A172 (cell line): ENCODE measurements at regions not wholly inside any gene's neighbourhood (a gene's known extent, or its start where the extent isn't known, plus 50 kb on each side); places are given as distances from the start of the nearest gene placed in this dataset.
"Not testable (repeated sequence)": the region's sequence is repeated elsewhere in the genome, so short reads cannot be mapped to it uniquely, and the experiment has no call there.

ENCODE experiments used
- DNase-seq: peaks from one replicate; pipeline ENCODE4 v3.0.0-alpha.2; 2015; ENCODE audit warnings: low spot score

DNA sequence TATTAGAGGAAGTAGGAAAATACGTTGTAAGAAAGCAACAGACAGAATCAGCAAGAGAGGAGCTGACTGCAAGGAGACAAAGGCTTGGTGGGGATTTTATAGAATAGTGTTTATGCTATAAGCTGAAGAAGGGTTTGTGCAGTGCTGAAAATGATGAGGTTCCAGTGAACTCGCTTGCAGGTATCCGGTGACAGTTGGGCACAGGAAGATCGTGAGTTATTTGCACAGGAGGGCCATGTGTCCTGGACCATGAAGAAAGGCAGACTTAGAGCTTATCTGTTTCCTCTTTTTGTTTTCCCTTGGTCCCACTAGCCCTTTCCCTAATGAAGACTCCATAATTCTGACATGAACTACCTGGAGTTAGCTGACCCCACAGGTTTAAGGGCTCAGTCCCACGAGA lies 61.4 kb downstream of the NXNL2 start:
- DNase-seq, result no peak

DNA sequence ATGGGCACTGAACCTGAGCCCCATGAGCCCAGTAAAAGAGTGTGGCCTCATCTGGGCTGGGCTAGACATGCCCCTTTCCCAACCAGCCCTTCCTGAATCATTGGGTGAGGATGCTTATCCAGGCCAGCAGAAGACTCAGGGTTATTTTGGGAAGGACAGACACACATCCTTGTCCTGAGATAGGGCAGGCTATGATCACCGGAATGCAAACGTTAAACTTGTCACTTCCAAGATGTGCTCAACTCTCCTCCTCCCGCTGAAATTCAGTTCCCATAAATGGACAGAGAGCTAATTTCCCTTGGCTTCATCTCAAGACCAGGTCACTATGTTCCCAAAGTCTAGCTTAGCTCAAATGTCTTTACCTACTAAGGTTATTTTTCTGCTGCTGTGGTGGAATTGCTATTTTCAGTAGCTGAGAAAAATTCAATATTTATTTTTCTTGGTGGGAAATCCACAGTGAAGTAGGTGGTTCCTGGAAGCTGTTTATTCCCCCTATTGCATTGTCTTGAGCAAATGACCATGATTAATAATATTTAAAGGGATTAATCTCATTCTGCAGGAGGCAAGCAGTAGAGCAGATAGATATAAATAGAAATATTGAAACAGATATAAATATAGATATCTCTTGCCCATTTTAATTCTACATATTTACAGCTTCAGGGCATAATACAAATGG lies 70.0 kb downstream of the NXNL2 start:
- DNase-seq, result no peak

DNA sequence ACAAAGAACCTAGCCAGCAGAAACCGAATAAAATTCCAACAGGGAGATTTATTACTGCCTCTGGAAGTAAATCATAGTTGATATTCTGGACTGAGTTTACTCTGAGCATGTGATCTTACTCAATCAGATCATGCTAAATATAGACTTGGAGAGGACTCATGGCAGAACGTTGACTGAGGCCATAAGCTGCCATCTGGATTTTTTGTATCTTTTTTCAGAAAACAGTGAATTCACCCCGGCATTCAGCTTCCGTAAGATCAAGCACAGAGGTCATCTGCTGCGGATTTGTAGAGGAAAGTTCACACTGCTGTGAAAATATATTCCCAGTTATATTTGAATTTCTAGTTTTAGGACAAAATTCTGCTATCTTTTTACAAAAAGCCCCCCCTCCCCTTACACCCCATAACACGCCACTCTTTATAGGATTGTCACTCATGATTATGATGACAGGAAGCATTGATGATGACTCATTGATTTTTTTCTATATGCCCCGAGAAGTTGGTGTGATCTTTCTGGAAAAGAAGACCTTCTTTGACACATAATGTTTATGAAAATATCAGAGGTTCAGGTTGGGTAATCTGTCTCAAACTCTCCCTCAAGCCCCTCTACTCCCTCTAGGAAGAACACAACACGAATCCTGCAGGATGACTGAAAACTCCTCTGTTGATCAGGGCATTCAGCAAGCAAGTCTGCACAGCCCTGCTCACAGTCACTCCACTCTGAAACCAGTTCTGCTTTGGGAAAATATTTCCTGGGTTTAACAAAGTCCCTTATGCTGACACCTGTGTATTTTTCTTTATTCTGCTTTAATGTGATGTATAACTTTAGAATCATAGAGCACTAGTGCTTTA lies 70.8 kb downstream of the NXNL2 start:
- no peak for DNase-seq

DNA sequence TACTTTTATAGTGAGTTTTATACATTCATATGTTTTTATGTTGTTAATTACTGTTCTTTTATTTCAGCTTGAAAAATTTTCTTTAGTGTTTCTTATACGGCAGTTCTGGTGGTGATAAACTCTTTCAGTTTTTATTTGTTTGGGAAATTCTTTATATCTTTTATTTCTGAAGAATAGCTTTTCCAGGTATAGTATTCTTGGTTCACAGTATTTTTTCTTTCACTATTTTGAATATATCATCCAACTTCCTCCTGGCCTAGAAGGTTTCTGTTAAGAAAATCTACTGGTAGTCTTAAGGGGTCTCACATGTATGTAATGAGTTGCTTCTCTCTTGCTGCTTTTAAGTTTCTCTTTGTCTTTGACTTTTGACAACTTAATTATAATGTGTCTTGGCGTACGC lies 79.4 kb downstream of the NXNL2 start:
- no peak for DNase-seq

DNA sequence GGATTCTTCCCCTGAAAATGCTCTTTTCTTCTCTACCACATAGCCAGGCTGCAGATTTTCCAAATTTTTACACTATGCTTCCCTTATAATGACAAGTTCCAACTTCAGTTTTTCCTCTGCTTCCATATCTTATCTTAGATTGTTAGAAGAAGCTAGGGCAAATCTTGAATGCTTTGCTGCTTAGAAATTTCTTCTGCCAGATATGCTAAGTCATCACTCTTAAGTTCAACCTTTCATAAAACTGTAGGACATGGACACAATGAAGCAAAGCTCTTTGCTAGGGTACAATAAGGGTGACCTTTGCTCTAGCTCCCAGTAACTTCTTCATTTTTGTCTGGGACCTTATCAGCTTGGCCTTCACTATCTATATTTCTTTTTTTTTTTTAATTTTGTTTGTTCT lies 88.7 kb downstream of the NXNL2 start:
- DNase-seq, result no peak

DNA sequence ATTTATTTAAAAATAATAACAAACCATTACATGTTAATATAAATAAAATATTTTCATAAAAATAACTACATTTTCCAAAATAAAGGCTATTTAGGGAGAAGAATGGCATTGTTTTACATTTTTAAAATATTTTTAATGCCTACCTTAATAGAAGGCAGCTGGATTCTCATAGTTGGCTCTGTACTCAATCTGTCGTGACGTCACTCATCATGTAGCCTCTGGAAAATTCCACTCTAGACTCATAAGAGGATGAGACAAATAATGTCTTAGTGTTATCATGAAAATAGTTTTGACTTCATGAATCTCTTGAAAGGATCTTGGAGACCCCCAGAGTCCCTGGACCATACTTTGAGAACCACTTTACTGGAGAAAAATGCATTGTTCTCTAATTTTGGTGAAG lies 93.1 kb downstream of the NXNL2 start:
- no peak for DNase-seq

DNA sequence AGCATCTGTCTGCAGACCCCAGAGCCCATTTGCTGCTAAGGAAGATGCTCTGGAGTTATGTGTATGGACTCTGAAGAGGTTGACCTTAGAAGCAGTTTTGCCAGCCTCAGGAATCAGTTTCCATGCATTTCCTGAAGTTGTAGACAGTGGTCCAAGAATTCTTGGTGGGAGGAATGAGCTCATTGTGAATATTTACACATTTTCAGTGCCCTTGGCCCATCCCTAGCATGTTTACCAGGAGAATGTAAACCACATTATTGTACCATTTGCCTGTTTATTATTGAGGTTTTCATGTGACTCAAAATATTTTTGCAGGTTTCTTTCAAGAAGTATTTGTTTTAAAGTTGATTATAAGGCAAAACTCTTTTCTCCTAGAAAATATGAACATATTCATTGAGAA lies 93.8 kb downstream of the NXNL2 start:
- no peak for DNase-seq

DNA sequence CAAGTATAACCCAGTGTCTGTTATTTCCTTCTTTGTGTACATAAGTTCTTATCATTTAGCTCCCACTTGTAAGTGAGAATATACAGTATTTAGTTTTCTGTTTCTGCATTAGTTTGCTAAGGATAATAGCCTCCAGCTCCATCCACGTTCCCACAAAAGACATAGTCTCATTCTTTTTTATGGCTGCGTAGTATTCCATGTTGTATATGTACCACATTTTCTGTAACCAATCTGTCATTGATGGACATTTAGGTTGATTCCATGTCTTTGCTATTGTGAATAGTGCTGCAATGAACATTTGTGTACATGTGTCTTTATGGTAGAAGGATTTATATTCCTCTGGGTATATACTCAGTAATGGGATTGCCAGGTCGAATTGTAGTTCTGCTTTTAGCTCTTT lies 95.6 kb downstream of the NXNL2 start:
- DNase-seq, result not testable (repeated sequence)

DNA sequence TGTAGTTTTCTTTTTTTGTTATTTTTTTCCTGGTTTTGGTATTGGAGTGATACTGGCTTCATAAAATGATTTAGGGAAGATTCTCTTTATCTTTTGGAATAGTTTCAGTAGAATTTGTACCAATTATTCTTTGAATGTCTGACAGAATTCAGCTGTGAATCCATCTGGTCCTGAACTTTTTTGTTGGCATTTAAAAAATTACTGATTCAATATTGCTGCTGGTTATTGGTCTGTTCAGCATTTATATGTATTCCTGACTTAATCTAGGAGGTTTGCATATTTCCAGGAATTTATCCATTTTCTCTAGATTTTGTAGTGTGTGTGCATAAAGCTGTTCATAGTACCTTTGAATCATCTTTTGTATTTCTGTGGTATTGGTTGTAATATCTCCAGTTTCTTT lies 100.2 kb downstream of the NXNL2 start:
- DNase-seq, result no peak

DNA sequence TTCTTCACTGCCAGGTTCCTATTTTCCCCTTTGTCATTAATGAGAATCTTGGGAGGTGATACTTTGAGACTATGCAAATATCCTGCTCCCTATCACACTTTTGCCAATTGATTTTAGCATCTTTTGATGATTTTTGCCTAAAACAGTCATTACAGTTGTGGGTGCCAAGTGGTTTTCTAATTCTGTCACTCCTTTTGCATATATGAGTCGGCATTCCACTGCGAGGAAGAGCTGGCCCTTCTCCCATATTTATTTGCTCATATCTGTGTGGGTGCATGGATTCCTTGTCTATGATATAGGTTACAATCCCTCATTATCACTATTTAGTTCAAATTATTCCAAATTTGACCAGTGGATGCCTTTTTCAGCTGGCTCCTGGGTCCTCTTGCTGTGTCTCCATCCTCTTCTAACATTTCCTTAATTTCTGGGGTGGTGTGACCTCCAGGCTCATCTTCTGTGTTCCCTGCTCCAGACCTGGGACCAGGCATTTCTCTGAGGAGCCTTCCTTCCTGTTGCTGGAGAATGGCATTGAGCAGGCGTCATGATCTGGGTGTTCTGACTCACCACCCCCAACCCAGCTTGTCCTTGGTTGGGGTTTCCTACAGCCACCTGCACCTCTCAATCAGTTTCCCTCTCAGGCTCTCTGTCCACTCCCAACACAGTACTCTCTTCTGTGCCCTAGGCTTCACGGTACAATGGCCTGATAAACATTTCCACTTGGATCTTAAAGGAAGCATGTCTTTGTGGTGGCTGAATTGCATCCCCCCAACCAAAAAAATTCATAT lies 106.7 kb downstream of the NXNL2 start:
- no peak for DNase-seq

DNA sequence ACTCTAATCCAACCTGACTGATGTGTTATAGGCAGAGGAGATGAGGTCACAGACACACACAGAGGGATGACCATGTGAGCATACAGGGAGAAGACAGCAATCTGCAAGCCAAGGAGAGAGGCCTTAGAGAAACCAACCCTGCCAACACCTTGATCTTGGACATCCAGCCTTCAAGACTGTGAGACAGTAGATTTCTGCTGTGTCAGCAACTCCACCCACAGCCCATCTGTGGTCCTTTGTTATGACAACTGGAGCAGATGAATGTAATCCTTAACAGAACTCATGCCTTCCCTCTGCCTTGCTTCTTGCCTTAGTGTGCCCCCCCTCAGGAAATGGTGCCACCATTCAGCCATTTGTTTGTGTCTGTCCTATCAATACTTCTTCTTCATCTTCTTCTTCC lies 107.4 kb downstream of the NXNL2 start:
- no peak for DNase-seq

DNA sequence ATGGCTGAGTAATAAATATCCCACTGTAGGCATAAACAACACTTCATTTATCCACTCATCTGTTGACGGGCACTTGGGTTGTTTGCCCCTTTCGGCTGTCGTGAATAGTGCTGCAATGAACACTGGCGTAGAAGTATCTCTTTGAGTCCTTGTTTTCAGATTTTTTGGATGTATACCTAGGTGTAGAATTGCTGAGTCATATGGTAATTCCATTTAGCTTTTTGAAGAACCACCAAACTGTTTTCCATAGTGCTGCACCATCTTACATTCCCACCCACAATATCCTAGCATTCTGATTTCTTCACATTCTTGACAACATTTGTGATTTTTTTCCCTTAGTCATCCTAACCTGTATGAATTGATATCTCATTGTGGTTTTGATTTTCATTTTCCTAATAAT lies 109.0 kb downstream of the NXNL2 start:
- no peak for DNase-seq

DNA sequence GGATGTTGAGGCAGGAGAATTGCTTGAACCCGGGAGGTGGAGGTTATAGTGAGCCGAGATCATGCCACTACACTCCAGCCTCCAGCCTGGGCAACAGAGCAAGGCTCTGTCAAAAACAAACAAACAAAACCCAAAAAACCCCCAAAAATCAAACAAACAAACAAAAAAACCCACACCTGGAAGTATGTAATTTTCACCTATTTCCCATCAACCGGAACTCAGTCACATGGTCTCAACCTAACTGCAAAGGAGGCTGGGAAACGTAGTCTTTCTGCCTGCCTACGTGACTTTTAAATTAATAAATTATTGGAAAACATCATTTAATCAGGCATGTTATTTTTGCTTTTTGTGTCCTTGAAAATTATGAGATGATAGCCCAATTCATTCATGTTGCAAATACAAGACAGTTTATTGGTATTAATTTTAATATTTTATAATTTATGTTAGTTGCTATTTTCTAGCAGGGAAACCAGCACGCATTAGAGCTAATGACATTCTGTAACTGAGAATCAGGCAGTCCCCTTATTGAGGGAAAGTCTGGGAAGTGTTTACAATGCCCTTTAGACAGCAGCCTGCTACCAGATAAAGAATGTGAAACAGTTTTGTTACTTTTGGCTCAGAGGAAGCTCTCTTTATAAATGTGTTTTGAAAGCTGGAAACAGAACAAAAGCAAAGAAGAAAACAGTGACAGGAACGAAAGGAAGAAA lies 110.3 kb downstream of the NXNL2 start:
- no peak for DNase-seq

DNA sequence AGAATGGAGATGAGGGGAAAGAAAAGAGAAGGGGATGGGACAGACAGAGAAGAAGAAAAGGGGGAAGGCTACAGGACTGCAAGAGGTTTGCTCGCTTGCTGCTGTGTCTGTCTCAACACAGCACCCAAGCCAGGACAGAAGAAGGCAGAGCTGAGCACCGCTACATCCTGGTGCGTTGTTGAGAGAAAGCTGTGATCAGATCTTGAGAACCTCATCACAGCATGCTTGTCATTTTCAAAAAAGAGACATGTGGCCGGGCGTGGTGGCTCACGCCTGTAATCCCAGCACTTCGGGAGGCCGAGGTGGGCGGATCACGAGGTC lies 110.9 kb downstream of the NXNL2 start:
- no peak for DNase-seq

DNA sequence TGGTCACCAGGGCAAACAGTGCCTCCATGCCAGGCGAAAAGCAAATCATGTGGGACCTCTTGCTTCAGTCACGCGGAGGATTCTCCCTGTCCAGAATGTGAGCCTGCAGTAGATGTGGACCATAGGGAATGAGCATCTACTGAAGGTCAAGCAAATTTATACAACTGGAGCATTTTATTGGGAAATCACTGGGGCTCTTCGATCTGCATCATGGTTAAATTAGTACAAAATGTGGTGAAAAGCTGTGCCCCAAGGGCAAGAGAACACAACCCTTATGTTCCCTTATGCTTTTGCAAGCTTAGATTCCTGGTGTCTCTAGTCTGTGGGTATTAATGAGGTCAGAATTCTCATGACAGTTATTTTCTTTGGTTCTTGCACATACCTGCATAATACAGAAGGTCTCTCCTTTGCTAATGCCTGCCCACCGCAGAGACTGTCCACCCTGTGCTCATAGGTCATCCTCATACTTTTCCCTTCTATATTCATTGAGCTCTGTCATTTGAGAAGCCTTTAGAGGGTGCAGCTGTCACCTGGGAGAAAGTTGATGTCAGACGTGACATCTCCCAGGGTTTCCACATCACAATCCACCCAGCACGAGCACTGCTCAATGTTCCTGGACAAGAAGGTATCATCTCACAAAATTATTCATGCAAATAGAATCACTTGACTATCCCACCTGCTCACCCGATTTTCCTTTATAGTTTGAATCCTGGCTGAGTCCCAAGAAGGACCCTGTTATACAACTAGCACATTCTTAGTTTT lies 111.7 kb downstream of the NXNL2 start:
- no peak for DNase-seq

DNA sequence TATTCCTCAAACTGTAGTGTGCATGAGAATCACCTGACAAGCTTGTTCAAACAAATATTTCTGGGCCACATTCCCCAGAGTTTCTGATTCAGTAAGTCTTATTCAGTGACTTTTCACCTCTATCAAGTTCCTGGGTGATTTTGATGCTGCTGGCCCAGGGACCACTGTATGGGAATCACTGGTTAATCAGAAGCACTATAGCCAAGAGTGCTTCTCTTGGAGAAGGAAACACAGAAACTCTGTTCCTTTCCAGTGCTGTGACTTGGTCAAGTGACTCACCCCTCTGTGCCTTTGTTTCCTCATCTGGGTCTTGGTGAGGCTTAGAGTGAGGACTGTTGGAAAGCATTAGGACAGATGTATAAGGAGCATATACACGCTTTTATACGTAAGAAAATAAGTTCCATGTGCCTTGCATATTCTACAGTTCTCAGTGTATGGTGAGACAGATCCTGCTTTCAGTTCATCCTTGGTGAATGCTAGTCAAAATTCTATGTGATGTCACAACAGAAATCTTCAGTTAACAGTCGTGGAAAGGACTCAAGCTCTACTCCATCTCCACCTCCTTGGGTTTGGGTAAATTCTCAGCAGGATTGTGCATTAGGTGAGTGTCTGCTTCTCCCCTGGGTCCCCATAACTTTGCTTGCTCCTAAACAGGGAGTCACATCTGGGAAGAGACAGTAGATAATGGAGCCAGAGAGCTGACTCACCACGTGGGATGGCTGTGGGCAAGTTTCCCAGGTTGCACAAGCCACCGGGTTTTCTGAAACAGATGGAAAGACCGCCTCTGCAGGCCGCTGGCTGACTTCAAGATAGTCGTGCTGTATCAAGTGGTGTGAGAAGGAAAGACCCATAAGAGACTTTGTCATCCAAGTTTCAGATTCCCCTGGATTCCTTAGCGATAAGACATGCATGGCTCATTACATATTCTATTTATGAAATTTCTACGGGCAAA lies 117.0 kb downstream of the NXNL2 start:
- peak; percentile 95 for DNase-seq

DNA sequence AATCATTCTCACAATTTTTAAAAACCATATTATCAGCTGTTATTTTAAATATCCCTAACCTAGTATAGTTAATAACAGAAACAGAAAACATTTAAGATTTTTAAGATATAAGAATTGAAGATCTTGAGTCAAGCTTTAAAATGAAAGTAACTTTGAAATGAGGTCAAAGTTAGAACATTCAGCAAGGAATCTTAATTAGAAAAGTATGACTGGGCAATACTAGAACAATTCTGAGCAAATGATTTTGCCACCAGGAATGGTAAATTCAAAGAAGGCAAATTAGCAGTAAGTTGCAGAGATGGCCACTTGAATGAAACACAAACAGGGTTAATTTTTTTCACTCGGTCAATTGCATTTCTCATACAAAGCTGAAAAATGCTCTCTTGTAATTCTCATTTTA lies 117.9 kb downstream of the NXNL2 start:
- no peak for DNase-seq

DNA sequence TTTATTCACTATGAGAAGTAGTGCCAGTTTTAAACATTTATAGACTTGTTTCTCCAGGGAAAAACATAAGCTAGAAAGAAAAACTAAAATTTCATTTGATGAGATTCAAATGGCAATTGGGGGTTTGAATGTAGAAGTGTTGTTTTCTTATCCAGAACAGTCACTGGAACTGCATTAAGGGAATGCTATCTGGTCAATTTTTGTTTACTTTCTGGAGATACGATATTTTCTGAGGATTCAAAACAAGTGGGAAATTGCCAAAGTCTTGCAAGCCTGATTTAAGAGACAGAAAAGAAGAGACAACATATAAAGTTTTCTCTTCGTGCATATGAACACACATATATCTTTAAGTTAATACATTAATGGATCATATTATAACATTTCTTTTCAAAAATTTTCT lies 118.4 kb downstream of the NXNL2 start:
- DNase-seq, result no peak

DNA sequence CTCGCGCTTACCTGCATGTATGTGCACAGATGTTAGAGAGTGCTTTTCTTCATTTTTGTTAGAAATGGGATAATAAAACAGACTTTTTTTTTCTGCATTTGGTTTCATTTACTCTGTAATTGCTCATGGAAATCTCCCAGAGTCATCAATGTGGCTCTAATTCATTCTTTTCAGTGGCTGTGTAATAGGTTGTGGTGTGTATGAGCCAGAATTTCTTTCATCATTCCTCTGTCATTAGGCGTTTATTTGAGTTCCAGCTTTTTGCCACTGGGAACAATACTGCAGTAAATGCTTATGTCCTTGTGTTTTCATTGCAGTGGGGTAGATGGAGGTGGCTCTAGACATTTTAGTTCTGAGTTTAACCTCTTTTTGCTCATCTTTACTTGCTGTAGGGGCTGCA lies 118.9 kb downstream of the NXNL2 start:
- no peak for DNase-seq

DNA sequence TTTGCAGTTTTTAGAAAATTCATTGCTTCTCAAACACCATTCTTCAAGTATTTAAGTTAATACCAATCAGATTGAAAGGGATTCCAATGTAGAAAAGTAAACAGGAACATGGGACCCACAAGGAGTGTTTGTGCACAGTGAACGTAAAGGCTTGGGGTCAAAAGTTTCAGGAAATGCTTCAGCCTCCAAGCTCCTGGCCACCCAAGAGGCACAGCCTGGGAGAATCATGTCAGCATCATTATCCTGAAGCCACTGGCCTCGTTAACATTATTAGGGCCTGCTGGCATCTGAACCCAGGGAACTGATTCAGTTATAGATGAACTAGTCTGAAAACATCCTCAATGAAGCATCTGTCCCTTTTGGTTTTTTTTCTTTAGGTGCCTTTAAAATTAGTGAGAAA lies 122.9 kb downstream of the NXNL2 start:
- DNase-seq, result no peak
